Chondrocyte (in vitro differentiated cells): ENCODE measurements at regions not wholly inside any gene's neighbourhood (a gene's known extent, or its start where the extent isn't known, plus 50 kb on each side); places are given as distances from the start of the nearest gene placed in this dataset.

Experiments used
- DNase-seq: peaks from one replicate; pipeline ENCODE4 v3.0.0; 2021; ENCODE audit warnings: mixed read lengths, low spot score
- H3K27ac Mint-ChIP-seq: one replicate; pipeline ENCODE4 v1.8.0; 2021; ENCODE audit warnings: mild to moderate bottlenecking, moderate library complexity, mixed read lengths; ENCODE audit not compliant: unreplicated experiment
- H3K27me3 Mint-ChIP-seq: 2 replicates; pipeline ENCODE4 v1.8.0; 2021; ENCODE audit warnings: low read depth, mixed read lengths
- H3K36me3 Mint-ChIP-seq: 2 replicates; pipeline ENCODE4 v1.8.0; 2021; ENCODE audit warnings: low read depth, mixed read lengths
- H3K4me1 Mint-ChIP-seq: 2 replicates; pipeline ENCODE4 v1.8.0; 2021; ENCODE audit warnings: low read depth, mild to moderate bottlenecking, mixed read lengths
- H3K4me3 Mint-ChIP-seq: one replicate; pipeline ENCODE4 v1.8.0; 2021; ENCODE audit warnings: mild to moderate bottlenecking, moderate library complexity, mixed read lengths; ENCODE audit not compliant: unreplicated experiment
- H3K9me3 Mint-ChIP-seq: 2 replicates; pipeline ENCODE4 v1.8.0; 2021; ENCODE audit warnings: low read depth, mixed read lengths
- CTCF ChIP-seq: fragments of 200-600 bp; sonication (generic); IDR thresholded peaks from 2 replicates; pipeline ENCODE4 v1.5.0; 2021; ENCODE audit warnings: antibody characterized with exemption, mild to moderate bottlenecking, moderate library complexity

GRCh38 chr5:176176231-176176630 lies 62.0 kb upstream of the SIMC1 start:
- TF ChIP-seq CTCF = no peak
- no peak overlapping the region for H3K4me3 Mint-ChIP-seq
- H3K4me1 Mint-ChIP-seq = peaks cover 7% of the 10 kb centered on the region
- H3K9me3 Mint-ChIP-seq = peaks cover 5% of the 10 kb centered on the region
- peaks cover 3% of the 10 kb centered on the region for H3K36me3 Mint-ChIP-seq
- no peak overlapping the region for H3K27ac Mint-ChIP-seq
- DNase-seq = no peak
- H3K27me3 Mint-ChIP-seq = peaks cover 52% of the 10 kb centered on the region

GRCh38 chr5:176178789-176179188 lies 59.4 kb upstream of the SIMC1 start:
- Mint-ChIP-seq H3K4me3 (no peak overlapping the region), H3K27me3 (peaks cover 70% of the 10 kb centered on the region)
- TF ChIP-seq CTCF = no peak

GRCh38 chr5:176180339-176180738 lies 57.9 kb upstream of the SIMC1 start:
- DNase-seq = no peak
- no peak overlapping the region for H3K27ac Mint-ChIP-seq
- peaks cover 3% of the 10 kb centered on the region for H3K36me3 Mint-ChIP-seq
- H3K4me1 Mint-ChIP-seq = peaks cover 7% of the 10 kb centered on the region
- peaks cover 5% of the 10 kb centered on the region for H3K9me3 Mint-ChIP-seq
- no peak overlapping the region for H3K4me3 Mint-ChIP-seq
- TF ChIP-seq CTCF = no peak
- peaks cover 71% of the 10 kb centered on the region for H3K27me3 Mint-ChIP-seq

More at GRCh38 chr5:176178789-176179188, 59.4 kb upstream of the SIMC1 start:
- Mint-ChIP-seq H3K36me3 (peaks cover 3% of the 10 kb centered on the region), H3K9me3 (peaks cover 5% of the 10 kb centered on the region), H3K27ac (no peak overlapping the region), H3K4me1 (peaks cover 7% of the 10 kb centered on the region)
- no peak for DNase-seq

- H3K4me3 Mint-ChIP-seq = no peak overlapping the region
- H3K27ac Mint-ChIP-seq = no peak overlapping the region
- H3K9me3 Mint-ChIP-seq = peaks cover 5% of the 10 kb centered on the region
- peaks cover 68% of the 10 kb centered on the region for H3K27me3 Mint-ChIP-seq
- no peak for TF ChIP-seq CTCF
- no peak for DNase-seq
- peaks cover 7% of the 10 kb centered on the region for H3K4me1 Mint-ChIP-seq
- peaks cover 3% of the 10 kb centered on the region for H3K36me3 Mint-ChIP-seq
Observed at GRCh38 chr5:176180781-176181180, 57.4 kb upstream of the SIMC1 start.

GRCh38 chr5:176181271-176181855 lies 56.9 kb upstream of the SIMC1 start:
- H3K27ac Mint-ChIP-seq = no peak overlapping the region
- no peak overlapping the region for H3K4me3 Mint-ChIP-seq
- peaks cover 7% of the 10 kb centered on the region for H3K4me1 Mint-ChIP-seq
- peaks cover 64% of the 10 kb centered on the region for H3K27me3 Mint-ChIP-seq
- peaks cover 5% of the 10 kb centered on the region for H3K9me3 Mint-ChIP-seq
- H3K36me3 Mint-ChIP-seq = peaks cover 3% of the 10 kb centered on the region
- no peak for TF ChIP-seq CTCF
- no peak for DNase-seq
